Esophagus muscularis mucosa (tissue), 4 donors: ENCODE measurements at regions not wholly inside any gene's neighbourhood (a gene's known extent, or its start where the extent isn't known, plus 50 kb on each side); places are given as distances from the start of the nearest gene placed in this dataset.
A peak's percentile ranks its signal among the peaks of the same experiment; 100 is the strongest.

Source experiments
- DNase-seq: peaks from one replicate; pipeline ENCODE4 v3.0.0-alpha.2; 2017; ENCODE audit errors: extremely low spot score
- H3K27ac ChIP-seq, 4 donors: fragments of 200-600 bp; sonication (generic); replicated peaks in 1 of 4; 1 replicate in 3 of 4; 2 replicates in 1 of 4; pipeline ENCODE4 v1.5.1; 2016 to 2019; ENCODE audit warnings: mild to moderate bottlenecking in 1 of 4
- H3K27me3 ChIP-seq, 4 donors: fragments of 200-600 bp; sonication (generic); one replicate each; pipeline versions ENCODE4 v1.5.1 to v1.6.0; 2016 to 2019
- H3K36me3 ChIP-seq, 4 donors: fragments of 200-600 bp; sonication (generic); one replicate each; pipeline ENCODE4 v1.5.1; 2016 to 2019
- H3K4me1 ChIP-seq, 4 donors: fragments of 200-600 bp; sonication (generic); one replicate each; pipeline ENCODE4 v1.5.1; 2016 to 2019
- H3K4me3 ChIP-seq, 4 donors: fragments of 200-600 bp; sonication (generic); 1 replicate in 2 of 4; 2 replicates in 2 of 4; pipeline ENCODE4 v1.5.1; 2016 to 2019; ENCODE audit warnings: mild to moderate bottlenecking in 4 of 4, moderate library complexity in 1 of 4
- H3K9me3 ChIP-seq, 4 donors: fragments of 200-600 bp; sonication (generic); 1 replicate in 3 of 4; 2 replicates in 1 of 4; pipeline ENCODE4 v1.5.1; 2016 to 2019
- CTCF ChIP-seq, 3 experiments: fragments of 200-600 bp in 2 of 3; fragments of 450-650 bp in 1 of 3; sonication (generic) in 2 of 3; IDR thresholded peaks; one replicate each; pipeline ENCODE4 v1.5.1; 2017 to 2019; ENCODE audit warnings: antibody characterized with exemption in 3 of 3, mild to moderate bottlenecking in 2 of 3, moderate library complexity in 1 of 3
- EP300 ChIP-seq: sonication (generic); formaldehyde crosslinking; IDR thresholded peaks from one replicate; pipeline ENCODE4 v1.6.1; 2017; ENCODE audit warnings: antibody characterized with exemption
- POLR2A ChIP-seq: fragments of 450-650 bp; IDR thresholded peaks from one replicate; pipeline ENCODE4 v1.6.1; 2017; ENCODE audit warnings: antibody characterized with exemption, moderate library complexity, mild to moderate bottlenecking, low read depth
- POLR2AphosphoS5 ChIP-seq, 2 donors: sonication (generic); formaldehyde crosslinking; IDR thresholded peaks; one replicate each; pipeline ENCODE4 v1.6.1; 2017; ENCODE audit warnings: antibody characterized with exemption in 2 of 2
- WGBS: methylation state at CpG from one replicate; pipeline ENCODE4 v1.1.5; 2018; 5-methylcytosine and 5-hydroxymethylcytosine counted together
- intact Hi-C: fragments of 100-400 bp; cut with DNase I; formaldehyde crosslinking; loops from one replicate; pipeline ENCODE4 v1.15.1; 2023

GRCh38 chr20:1769491-1769890 is 111.9 kb upstream of the SIRPG start:
- H3K36me3 ChIP-seq, result no peaks in the 10 kb centered on the region
- intact Hi-C loops, result loop anchor here (10.0 kb wide), 1 partner anchor 405 kb away; no protein-coding TSS in a partner anchor
- DNase-seq, result no peak

GRCh38 chr20:1766731-1767130 is 109.2 kb upstream of the SIRPG start:
- peaks cover 0 to 7% (median 2%) of the 10 kb centered on the region in 4 donors for H3K4me1 ChIP-seq
- H3K36me3 ChIP-seq, result no peaks in the 10 kb centered on the region
- H3K4me3 ChIP-seq, result no peak overlapping the region
- H3K27me3 ChIP-seq, result no peaks in the 10 kb centered on the region
- intact Hi-C loops, result loop anchor here (10.0 kb wide), 1 partner anchor 408 kb away; no protein-coding TSS in a partner anchor
- DNase-seq, result no peak
- TF ChIP-seq POLR2AphosphoS5 (IDR thresholded peaks at IDR 0.05), result no peak
- TF ChIP-seq CTCF (IDR thresholded peaks at IDR 0.05), result no peak
- no peak for TF ChIP-seq EP300
- TF ChIP-seq POLR2A, result no peak
- H3K27ac ChIP-seq, result no peak overlapping the region
- no peaks in the 10 kb centered on the region for H3K9me3 ChIP-seq
- WGBS, result 86% methylated on average over 1 of the region's 1 CpG

More at GRCh38 chr20:1769491-1769890, 111.9 kb upstream of the SIRPG start:
- Histone ChIP-seq H3K4me3 (no peak overlapping the region), H3K27me3 (no peaks in the 10 kb centered on the region), H3K27ac (no peak overlapping the region), H3K4me1 (peaks cover 0 to 4% (median 1%) of the 10 kb centered on the region in 4 donors), H3K9me3 (no peaks in the 10 kb centered on the region)
- TF ChIP-seq POLR2A (no peak), EP300 (no peak), CTCF (IDR thresholded peaks at IDR 0.05) (no peak), POLR2AphosphoS5 (IDR thresholded peaks at IDR 0.05) (no peak)
- WGBS, result 92% methylated on average over 3 of the region's 3 CpGs

GRCh38 chr20:1764136-1765033 is 106.8 kb upstream of the SIRPG start:
- WGBS, result 32% methylated on average over 15 of the region's 15 CpGs
- no peak overlapping the region for H3K27ac ChIP-seq
- H3K9me3 ChIP-seq, result no peaks in the 10 kb centered on the region
- no peak overlapping the region for H3K4me3 ChIP-seq
- intact Hi-C loops, result loop anchor here (10.0 kb wide), 1 partner anchor 410 kb away; no protein-coding TSS in a partner anchor
- peaks cover 0 to 7% (median 2%) of the 10 kb centered on the region in 4 donors for H3K4me1 ChIP-seq
- no peaks in the 10 kb centered on the region for H3K36me3 ChIP-seq
- DNase-seq, result no peak
- no peaks in the 10 kb centered on the region for H3K27me3 ChIP-seq
- TF ChIP-seq POLR2AphosphoS5 (IDR thresholded peaks at IDR 0.05) (no peak), EP300 (no peak), POLR2A (no peak), CTCF (IDR thresholded peaks at IDR 0.05) (peak; percentile 60 to 76 (median 72))

GRCh38 chr20:1761598-1761997 is 104.0 kb upstream of the SIRPG start:
- no peak for DNase-seq
- 87% methylated on average over 5 of the region's 5 CpGs for WGBS
- Histone ChIP-seq H3K36me3 (no peaks in the 10 kb centered on the region), H3K4me1 (peaks cover 0 to 7% (median 2%) of the 10 kb centered on the region in 4 donors), H3K27me3 (no peaks in the 10 kb centered on the region), H3K27ac (no peak overlapping the region), H3K9me3 (no peaks in the 10 kb centered on the region), H3K4me3 (no peak overlapping the region)
- TF ChIP-seq CTCF (IDR thresholded peaks at IDR 0.05) (no peak), POLR2A (no peak), POLR2AphosphoS5 (IDR thresholded peaks at IDR 0.05) (no peak), EP300 (no peak)
- intact Hi-C loops, result loop anchor here (10.0 kb wide), 1 partner anchor 413 kb away; no protein-coding TSS in a partner anchor
